Activated CD8-positive, alpha-beta memory T cell treated with anti-CD3 and anti-CD28 coated beads, Interleukin-2, amount 50 U/mL, for 48 hours (primary cell): ENCODE measurements at regions not wholly inside any gene's neighbourhood (a gene's known extent, or its start where the extent isn't known, plus 50 kb on each side); places are given as distances from the start of the nearest gene placed in this dataset.

Source experiments
- DNase-seq: peaks from one replicate; pipeline ENCODE4 v3.0.0-alpha.2; 2020

- DNase-seq, result no peak
Observed at GRCh38 chr5:175765858-175766257, 105.5 kb upstream of the CPLX2 start.

- DNase-seq, result no peak
Observed at GRCh38 chr5:175766963-175767362, 104.4 kb upstream of the CPLX2 start.

- no peak for DNase-seq
Observed at GRCh38 chr5:175772747-175773533, 98.4 kb upstream of the CPLX2 start.

GRCh38 chr5:175773534-175774070 is 97.8 kb upstream of the CPLX2 start:
- no peak for DNase-seq

- no peak for DNase-seq
Observed at GRCh38 chr5:175775416-175775815, 96.0 kb upstream of the CPLX2 start.

- no peak for DNase-seq
Observed at GRCh38 chr5:175778951-175779503, 92.4 kb upstream of the CPLX2 start.

- no peak for DNase-seq
Observed at GRCh38 chr5:175783739-175784138, 87.6 kb upstream of the CPLX2 start.

- DNase-seq, result no peak
Observed at GRCh38 chr5:175784230-175784629, 87.1 kb upstream of the CPLX2 start.

GRCh38 chr5:175785681-175786080 is 85.7 kb upstream of the CPLX2 start:
- DNase-seq, result no peak

GRCh38 chr5:175788155-175788787 is 83.1 kb upstream of the CPLX2 start:
- DNase-seq, result no peak

- DNase-seq, result no peak
Observed at GRCh38 chr5:175789670-175790069, 81.7 kb upstream of the CPLX2 start.

- no peak for DNase-seq
Observed at GRCh38 chr5:175790796-175791195, 80.6 kb upstream of the CPLX2 start.

- no peak for DNase-seq
Observed at GRCh38 chr5:175795959-175796358, 75.4 kb upstream of the CPLX2 start.

- peak; percentile 91 for DNase-seq
Observed at GRCh38 chr5:175796536-175797499, 74.6 kb upstream of the CPLX2 start.

GRCh38 chr5:175797521-175798038 is 73.8 kb upstream of the CPLX2 start:
- no peak for DNase-seq

GRCh38 chr5:175798626-175799025 is 72.8 kb upstream of the CPLX2 start:
- DNase-seq, result no peak

- DNase-seq, result no peak
Observed at GRCh38 chr5:175800656-175801081, 70.7 kb upstream of the CPLX2 start.

- DNase-seq, result no peak
Observed at GRCh38 chr5:175802361-175802760, 69.0 kb upstream of the CPLX2 start.

GRCh38 chr5:175803254-175803653 is 68.1 kb upstream of the CPLX2 start:
- DNase-seq, result no peak

- DNase-seq, result no peak
Observed at GRCh38 chr5:175803736-175804454, 67.5 kb upstream of the CPLX2 start.

- DNase-seq, result no peak
Observed at GRCh38 chr5:175805256-175806011, 65.9 kb upstream of the CPLX2 start.
